ENCODE measurements at regions not wholly inside any gene's neighbourhood (a gene's known extent, or its start where the extent isn't known, plus 50 kb on each side); places are given as distances from the start of the nearest gene placed in this dataset.

DNA sequence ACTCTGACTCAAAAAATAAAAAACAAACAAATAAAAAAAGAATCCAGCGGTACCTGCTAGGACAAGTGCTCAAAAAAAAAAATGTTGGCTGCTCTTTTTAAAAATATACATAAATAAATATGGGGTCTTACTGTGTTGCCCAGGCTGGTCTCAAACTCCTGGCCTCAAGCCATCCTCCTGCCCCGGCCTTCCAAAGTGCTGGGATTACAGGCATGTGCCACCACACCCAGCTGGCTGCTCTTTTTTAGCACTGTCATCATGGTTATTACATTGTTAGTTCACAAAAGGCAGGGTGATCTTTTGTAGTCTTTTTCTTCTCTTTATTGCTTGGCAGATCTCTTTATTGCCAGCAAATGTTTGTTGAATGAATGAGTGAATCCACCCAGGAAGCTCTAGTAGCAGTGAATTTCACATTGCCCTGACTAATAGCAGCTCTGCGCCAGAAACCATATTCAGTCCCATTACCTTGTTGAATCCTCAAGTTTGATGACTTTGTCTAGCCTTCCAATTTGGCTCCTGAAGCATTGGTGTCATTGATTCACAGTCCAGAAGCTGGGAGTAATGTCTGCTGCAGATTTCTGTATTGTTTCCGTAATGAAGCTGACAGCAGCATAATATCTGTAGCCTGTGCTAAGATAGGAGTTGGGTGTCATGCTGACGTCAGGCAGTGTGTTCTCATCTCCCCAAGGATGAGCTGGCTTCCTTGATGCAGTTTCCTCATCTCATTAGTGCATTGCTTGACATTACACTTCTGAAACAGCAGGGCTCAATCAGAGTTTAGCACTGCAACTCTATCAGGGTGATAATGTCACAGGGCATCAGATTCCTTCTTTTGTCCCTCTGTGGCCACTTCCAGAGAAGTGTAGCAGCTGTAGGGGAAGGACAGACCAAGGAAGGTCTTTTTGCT is 84.9 kb upstream of the TGM3 start:
- no peak for TF ChIP-seq POLR2AphosphoS5 (IDR thresholded peaks at IDR 0.05; ENCODE audit: low read depth, low read length)
- TF ChIP-seq POLR2A (IDR thresholded peaks at IDR 0.05; ENCODE audit: low read depth, low read length) = no peak
